Activated CD8-positive, alpha-beta T cell treated with anti-CD3 and anti-CD28 coated beads for 36 hours (primary cell): ENCODE measurements at regions not wholly inside any gene's neighbourhood (a gene's known extent, or its start where the extent isn't known, plus 50 kb on each side); places are given as distances from the start of the nearest gene placed in this dataset.

Source experiments
- ATAC-seq: fragments of 200-7000 bp; cut with Tn5 transposase; one replicate; pipeline ENCODE4 v1.10.0; 2021; ENCODE audit warnings: mild to moderate bottlenecking, moderate library complexity
- CTCF ChIA-PET: fragments of 350-600 bp; sonication (Branson Sonifier 250); formaldehyde crosslinking; loops from one replicate; lab custom pipeline; 2021; ENCODE audit warnings: antibody characterized with exemption; lab: Charles Lee
- POLR2A ChIA-PET: fragments of 350-600 bp; sonication (Branson Sonifier 250); formaldehyde crosslinking; loops from one replicate; lab custom pipeline; 2021; ENCODE audit warnings: antibody characterized with exemption; lab: Charles Lee
- DNase-seq: peaks from one replicate; pipeline ENCODE4 v3.0.0-alpha.2; 2020
- H3K27ac Mint-ChIP-seq: one replicate; pipeline ENCODE4 v1.8.0; 2021; ENCODE audit warnings: mild to moderate bottlenecking, mixed read lengths
- H3K27me3 Mint-ChIP-seq: one replicate; pipeline ENCODE4 v1.8.0; 2021; ENCODE audit warnings: mixed read lengths
- H3K36me3 Mint-ChIP-seq: one replicate; pipeline ENCODE4 v1.8.0; 2021; ENCODE audit warnings: low read depth, mixed read lengths
- H3K4me1 Mint-ChIP-seq: one replicate; pipeline ENCODE4 v1.8.0; 2021; ENCODE audit warnings: low read depth, mixed read lengths
- H3K4me3 Mint-ChIP-seq: one replicate; pipeline ENCODE4 v1.8.0; 2021; ENCODE audit warnings: mild to moderate bottlenecking, moderate library complexity, mixed read lengths
- H3K9me3 Mint-ChIP-seq: one replicate; pipeline ENCODE4 v1.8.0; 2021; ENCODE audit warnings: mixed read lengths
- CTCF ChIP-seq: fragments of 200-600 bp; IDR thresholded peaks from one replicate; pipeline ENCODE4 v1.8.0; 2022; ENCODE audit warnings: antibody characterized with exemption, mild to moderate bottlenecking
- intact Hi-C: fragments of 100-400 bp; cut with micrococcal nuclease; formaldehyde crosslinking; loops from one replicate; pipeline ENCODE4 v1.10.0; 2022

- Mint-ChIP-seq H3K27me3 (peaks cover 1% of the 10 kb centered on the region), H3K36me3 (no peaks in the 10 kb centered on the region), H3K9me3 (no peaks in the 10 kb centered on the region), H3K27ac (no peak overlapping the region), H3K4me3 (no peak overlapping the region), H3K4me1 (no peaks in the 10 kb centered on the region)
- CTCF ChIA-PET: no interaction called here
- DNase-seq (no peak), ATAC-seq (no peak)
- intact Hi-C loops: no loop called here
- POLR2A ChIA-PET: no interaction called here
- no peak for TF ChIP-seq CTCF
Measured at GRCh38 chr6:170211404-170212025, 79.4 kb downstream of the DLL1 start.

GRCh38 chr6:170210651-170211403 lies 80.1 kb downstream of the DLL1 start:
- no peak overlapping the region for H3K4me3 Mint-ChIP-seq
- H3K4me1 Mint-ChIP-seq: no peaks in the 10 kb centered on the region
- no peaks in the 10 kb centered on the region for H3K36me3 Mint-ChIP-seq
- DNase-seq: no peak
- ChIA-PET CTCF (no interaction called here), POLR2A (no interaction called here)
- intact Hi-C loops: no loop called here
- TF ChIP-seq CTCF: no peak
- no peak overlapping the region for H3K27ac Mint-ChIP-seq
- no peaks in the 10 kb centered on the region for H3K9me3 Mint-ChIP-seq
- no peak for ATAC-seq
- peaks cover 1% of the 10 kb centered on the region for H3K27me3 Mint-ChIP-seq

DNA sequence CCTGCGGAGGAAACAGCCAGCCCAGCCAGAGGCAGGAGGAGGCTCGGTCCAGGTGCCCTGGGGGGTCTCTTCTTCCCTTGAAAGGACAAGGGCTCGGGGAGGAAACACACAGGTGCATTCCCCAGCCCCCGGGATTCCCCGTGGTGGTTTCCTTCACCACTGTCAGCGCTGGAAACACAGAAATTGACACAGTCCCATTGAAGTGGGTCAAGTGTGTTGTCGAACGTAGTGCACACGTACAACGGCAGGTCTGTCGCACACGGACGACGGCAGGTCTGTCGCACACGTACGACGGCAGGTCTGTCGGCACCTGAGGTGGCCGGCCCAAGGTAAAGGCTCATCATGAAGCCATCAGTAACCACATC lies 80.9 kb downstream of the DLL1 start:
- H3K4me3 Mint-ChIP-seq: no peak overlapping the region
- ATAC-seq (peak; percentile 49), DNase-seq (peak; percentile 34)
- ChIA-PET POLR2A (no interaction called here), CTCF (no interaction called here)
- H3K36me3 Mint-ChIP-seq: no peaks in the 10 kb centered on the region
- intact Hi-C loops: no loop called here
- H3K4me1 Mint-ChIP-seq: no peaks in the 10 kb centered on the region
- TF ChIP-seq CTCF: no peak
- no peaks in the 10 kb centered on the region for H3K9me3 Mint-ChIP-seq
- peaks cover 1% of the 10 kb centered on the region for H3K27me3 Mint-ChIP-seq
- H3K27ac Mint-ChIP-seq: no peak overlapping the region

DNA sequence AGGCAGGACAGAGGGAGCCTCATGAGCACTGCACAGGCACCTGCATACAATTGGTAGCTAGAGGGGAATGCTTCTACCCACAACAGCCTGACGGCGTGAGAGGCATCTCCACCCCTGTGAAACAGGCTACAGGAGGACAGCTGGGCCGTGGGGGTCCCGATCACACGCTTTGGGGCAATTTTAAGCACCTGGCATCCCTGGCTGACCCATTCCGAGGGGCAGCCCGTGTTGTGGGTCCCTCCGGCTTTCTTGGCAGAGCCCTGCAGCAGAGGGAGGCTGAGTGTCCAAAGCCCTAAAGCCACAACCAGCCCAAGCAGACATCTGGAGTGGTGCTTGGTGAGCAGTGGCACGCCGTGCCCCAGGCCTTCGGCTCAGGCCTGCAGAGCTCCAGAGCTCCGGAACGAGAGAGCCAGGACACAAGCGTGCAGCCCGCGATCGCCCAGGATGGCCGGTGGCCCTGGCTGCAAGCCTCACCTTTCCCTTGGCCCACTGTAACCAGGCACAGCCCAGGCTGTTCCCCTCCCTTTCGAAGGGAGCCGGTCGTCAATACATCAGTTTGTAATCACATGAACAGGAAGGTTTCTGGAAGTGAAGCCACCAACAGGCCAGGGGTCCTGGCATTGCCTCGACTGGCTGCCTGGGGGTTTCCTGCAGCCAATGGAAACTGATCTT lies 81.4 kb downstream of the DLL1 start:
- ChIA-PET POLR2A (no interaction called here), CTCF (interaction anchor here (1.0 kb wide), 1 partner anchor 418 kb away, joined by 3 read pairs; no protein-coding TSS in a partner anchor)
- TF ChIP-seq CTCF: no peak
- Mint-ChIP-seq H3K27me3 (peaks cover 1% of the 10 kb centered on the region), H3K36me3 (no peaks in the 10 kb centered on the region), H3K27ac (no peak overlapping the region), H3K4me1 (no peaks in the 10 kb centered on the region), H3K9me3 (no peaks in the 10 kb centered on the region), H3K4me3 (no peak overlapping the region)
- intact Hi-C loops: no loop called here
- DNase-seq: no peak
- ATAC-seq: no peak
